Neural cell (in vitro differentiated cells): ENCODE measurements at regions not wholly inside any gene's neighbourhood (a gene's known extent, or its start where the extent isn't known, plus 50 kb on each side); places are given as distances from the start of the nearest gene placed in this dataset.

Experiments used
- H2AFZ ChIP-seq: fragments of 200-600, 300-800 bp; sonication (generic), shearing (Covaris generic); 2 replicates; pipeline ENCODE4 v1.6.0; 2014; ENCODE audit warnings: low read depth, mild to moderate bottlenecking, antibody characterized with exemption, low read length, moderate library complexity
- H3F3A ChIP-seq: fragments of 200-600 bp; shearing (Covaris generic); 2 replicates; pipeline ENCODE4 v1.6.1; 2016; ENCODE audit warnings: mild to moderate bottlenecking, moderate library complexity, mixed read lengths, antibody characterized with exemption, low read length; ENCODE audit not compliant: insufficient read depth, poor library complexity, severe bottlenecking
- H3K27ac ChIP-seq: fragments of 200-600, 300-800 bp; sonication (generic), shearing (Covaris generic); 2 replicates; pipeline ENCODE4 v1.5.1; 2014; ENCODE audit warnings: mild to moderate bottlenecking, low read length, moderate library complexity
- H3K27me3 ChIP-seq: fragments of 300-800, 200-600 bp; sonication (generic), shearing (Covaris generic); 2 replicates; pipeline ENCODE4 v1.6.0; 2014; ENCODE audit warnings: mild to moderate bottlenecking, low read depth, low read length, moderate library complexity; ENCODE audit not compliant: insufficient read depth
- H3K36me3 ChIP-seq: fragments of 300-800, 200-600 bp; sonication (generic), shearing (Covaris generic); 2 replicates; pipeline ENCODE4 v1.5.1; 2014; ENCODE audit warnings: mild to moderate bottlenecking, antibody characterized with exemption, low read length, moderate library complexity; ENCODE audit not compliant: insufficient read depth
- H3K4me2 ChIP-seq: fragments of 300-800, 200-600 bp; sonication (generic), shearing (Covaris generic); 2 replicates; pipeline ENCODE4 v1.6.0; 2014; ENCODE audit warnings: mild to moderate bottlenecking, low read length
- H3K4me3 ChIP-seq: fragments of 300-800, 200-600 bp; sonication (generic), shearing (Covaris generic); 2 replicates; pipeline ENCODE4 v1.5.1; 2014; ENCODE audit warnings: mild to moderate bottlenecking, low read length, moderate library complexity
- H3K79me2 ChIP-seq: fragments of 200-600 bp; shearing (Covaris generic); replicated peaks from 2 replicates; pipeline ENCODE4 v1.6.0; 2014; ENCODE audit warnings: mild to moderate bottlenecking, low read length, moderate library complexity; ENCODE audit not compliant: insufficient read depth
- H3K9ac ChIP-seq: fragments of 300-800, 200-600 bp; sonication (generic), shearing (Covaris generic); 2 replicates; pipeline ENCODE4 v1.6.1; 2016; ENCODE audit warnings: mild to moderate bottlenecking, low read length, mixed read lengths
- H3K9me2 ChIP-seq: fragments of 200-600 bp; shearing (Covaris generic); 2 replicates; pipeline ENCODE4 v1.6.1; 2016; ENCODE audit warnings: mild to moderate bottlenecking, low read length, mixed read lengths; ENCODE audit not compliant: insufficient read depth
- H3K9me3 ChIP-seq: fragments of 200-600, 300-800 bp; sonication (generic), shearing (Covaris generic); 2 replicates; pipeline ENCODE4 v1.6.1; 2016; ENCODE audit warnings: mild to moderate bottlenecking, mixed run types, low read length, moderate library complexity, mixed read lengths
- H4K20me1 ChIP-seq: fragments of 200-600 bp; shearing (Covaris generic); 2 replicates; pipeline ENCODE4 v1.6.1; 2016; ENCODE audit warnings: mild to moderate bottlenecking, mixed run types; ENCODE audit not compliant: insufficient read depth
- CTCF ChIP-seq: fragments of 450-650 bp; IDR thresholded peaks from 2 replicates; pipeline ENCODE4 v1.5.1; 2014; ENCODE audit warnings: antibody characterized with exemption, mild to moderate bottlenecking, moderate library complexity; ENCODE audit not compliant: poor library complexity, severe bottlenecking
- EP300 ChIP-seq: fragments of 450-650 bp; conservative IDR thresholded peaks from 2 replicates; pipeline ENCODE4 v1.6.1; 2014; ENCODE audit warnings: antibody characterized with exemption, mild to moderate bottlenecking, moderate library complexity; ENCODE audit not compliant: poor library complexity, severe bottlenecking
- EZH2 ChIP-seq: fragments of 200-600, 300-800 bp; shearing (Covaris generic), sonication (generic); IDR thresholded peaks from 2 replicates; pipeline ENCODE4 v1.6.1; 2014; ENCODE audit warnings: antibody characterized with exemption, low read length, borderline replicate concordance, mild to moderate bottlenecking; ENCODE audit not compliant: insufficient read depth, poor library complexity, severe bottlenecking
- MXI1 ChIP-seq: fragments of 450-650 bp; conservative IDR thresholded peaks from 2 replicates; pipeline ENCODE4 v1.6.1; 2014; ENCODE audit warnings: antibody characterized with exemption, mild to moderate bottlenecking; ENCODE audit not compliant: poor library complexity, severe bottlenecking
- POLR2AphosphoS5 ChIP-seq: IDR thresholded peaks from 2 replicates; pipeline ENCODE4 v1.6.1; 2012
- RAD21 ChIP-seq: fragments of 450-650 bp; conservative IDR thresholded peaks from 2 replicates; pipeline ENCODE4 v1.6.1; 2014; ENCODE audit warnings: antibody characterized with exemption, mild to moderate bottlenecking, moderate library complexity
- REST ChIP-seq: IDR thresholded peaks from 2 replicates; pipeline ENCODE4 v1.6.1; 2012; ENCODE audit warnings: borderline replicate concordance
- SMC3 ChIP-seq: fragments of 450-650 bp; conservative IDR thresholded peaks from 2 replicates; pipeline ENCODE4 v1.6.1; 2014; ENCODE audit warnings: antibody characterized with exemption, mild to moderate bottlenecking, moderate library complexity; ENCODE audit not compliant: poor library complexity
- TAF1 ChIP-seq: IDR thresholded peaks from 2 replicates; pipeline ENCODE4 v1.6.1; 2012; ENCODE audit warnings: low read depth

- Histone ChIP-seq H3K4me3 (no peak overlapping the region), H3K36me3 (no peaks in the 10 kb centered on the region), H4K20me1 (no peaks in the 10 kb centered on the region), H3K9ac (no peak overlapping the region), H3K9me3 (no peaks in the 10 kb centered on the region), H3F3A (no peaks in the 10 kb centered on the region), H2AFZ (no peak overlapping the region), H3K4me2 (no peak overlapping the region), H3K27ac (no peak overlapping the region), H3K9me2 (no peaks in the 10 kb centered on the region), H3K79me2 (no peaks in the 10 kb centered on the region), H3K27me3 (no peaks in the 10 kb centered on the region)
- no peak for TF ChIP-seq MXI1
Observed at GRCh38 chr11:97973352-97973857, 1047.3 kb upstream of the CNTN5 start.

GRCh38 chr11:97974798-97975498 lies 1045.8 kb upstream of the CNTN5 start:
- Histone ChIP-seq H3K4me2 (no peak overlapping the region), H3F3A (no peaks in the 10 kb centered on the region), H4K20me1 (no peaks in the 10 kb centered on the region), H3K9ac (no peak overlapping the region), H3K27me3 (no peaks in the 10 kb centered on the region), H3K27ac (no peak overlapping the region), H3K36me3 (no peaks in the 10 kb centered on the region), H3K9me3 (no peaks in the 10 kb centered on the region), H3K79me2 (no peaks in the 10 kb centered on the region), H3K4me3 (no peak overlapping the region), H2AFZ (no peak overlapping the region), H3K9me2 (no peaks in the 10 kb centered on the region)
- TF ChIP-seq EP300 = peak; percentile 90
- no peak for TF ChIP-seq EZH2
- peak; percentile 86 for TF ChIP-seq POLR2AphosphoS5
- no peak for TF ChIP-seq TAF1
- TF ChIP-seq RAD21 = no peak

GRCh38 chr11:97977726-97978125 lies 1043.0 kb upstream of the CNTN5 start:
- no peak overlapping the region for H3K27ac ChIP-seq
- no peaks in the 10 kb centered on the region for H3F3A ChIP-seq
- no peak for TF ChIP-seq EZH2
- TF ChIP-seq RAD21 = no peak
- no peak for TF ChIP-seq MXI1
- TF ChIP-seq CTCF = no peak
- no peak for TF ChIP-seq REST
- no peak for TF ChIP-seq EP300
- TF ChIP-seq SMC3 = no peak
- TF ChIP-seq POLR2AphosphoS5 = no peak
- no peak for TF ChIP-seq TAF1
- H3K79me2 ChIP-seq = no peaks in the 10 kb centered on the region
- H3K9ac ChIP-seq = no peak overlapping the region
- H3K27me3 ChIP-seq = no peaks in the 10 kb centered on the region
- no peak overlapping the region for H3K4me2 ChIP-seq
- no peaks in the 10 kb centered on the region for H3K9me2 ChIP-seq
- H2AFZ ChIP-seq = no peak overlapping the region
- no peaks in the 10 kb centered on the region for H3K36me3 ChIP-seq
- H3K9me3 ChIP-seq = no peaks in the 10 kb centered on the region
- H3K4me3 ChIP-seq = no peak overlapping the region
- no peaks in the 10 kb centered on the region for H4K20me1 ChIP-seq
